DMS 273 (cell line): ENCODE measurements at regions not wholly inside any gene's neighbourhood (a gene's known extent, or its start where the extent isn't known, plus 50 kb on each side); places are given as distances from the start of the nearest gene placed in this dataset.
"Not testable (repeated sequence)": the region's sequence is repeated elsewhere in the genome, so short reads cannot be mapped to it uniquely, and the experiment has no call there.

Experiments used
- DNase-seq: peaks from one replicate; lab custom pipeline; 2025; ENCODE audit not compliant: unreplicated experiment; lab: John Stamatoyannopoulos, UW

GRCh38 chr5:30392897-30393296, 800.6 kb upstream of the CDH6 start:
- no peak for DNase-seq

GRCh38 chr5:30390095-30390494, 803.4 kb upstream of the CDH6 start:
- no peak for DNase-seq

DNA sequence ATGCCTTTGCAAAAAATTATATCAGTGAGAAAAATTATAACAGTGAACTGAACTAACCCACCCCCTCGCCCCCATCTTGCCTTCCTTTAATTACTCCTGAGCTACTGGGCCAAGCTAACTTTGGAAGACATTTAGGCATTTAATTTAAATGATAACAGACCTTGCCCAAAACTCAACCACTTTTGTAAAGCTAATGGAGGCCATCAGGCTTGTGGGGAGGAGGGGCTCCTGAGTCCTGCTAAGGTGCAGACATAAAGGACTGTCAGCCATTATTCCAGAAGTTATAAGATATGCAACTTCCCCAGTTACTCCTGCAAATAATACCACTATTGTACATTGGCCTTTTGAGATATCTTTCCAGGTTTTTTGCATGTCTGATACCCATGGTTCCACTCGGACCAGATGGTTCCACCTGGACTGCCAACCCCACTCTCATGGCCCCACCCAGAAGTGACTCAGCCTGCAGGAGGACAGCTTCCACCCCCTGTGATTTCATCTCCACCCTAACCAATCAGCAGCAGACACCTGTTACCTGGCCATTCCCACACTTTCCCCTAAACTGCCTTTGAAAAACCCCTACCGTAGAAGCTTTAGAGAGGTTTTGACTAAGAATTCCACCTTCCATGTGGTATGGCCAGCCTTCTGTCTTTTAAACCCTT, 805.4 kb upstream of the CDH6 start:
- no peak for DNase-seq

DNA sequence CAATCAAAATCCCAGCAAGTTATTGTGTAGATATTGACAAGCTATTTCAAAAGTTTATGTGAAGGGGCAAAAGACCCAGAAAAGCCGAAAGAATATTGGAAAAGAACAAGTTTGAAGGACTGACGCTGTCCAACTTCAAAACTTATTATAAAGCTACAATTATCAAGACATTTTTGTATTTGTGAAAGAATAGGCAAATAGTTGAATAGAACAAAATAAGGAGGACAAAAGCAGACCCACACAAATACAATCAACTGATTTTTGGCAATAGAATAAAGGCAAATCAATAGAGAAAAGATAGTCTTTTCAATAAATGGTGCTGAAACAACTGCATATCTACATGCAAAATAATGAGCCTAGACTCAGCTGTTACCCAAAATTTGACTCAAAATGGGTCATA, 807.7 kb upstream of the CDH6 start:
- no peak for DNase-seq

DNA sequence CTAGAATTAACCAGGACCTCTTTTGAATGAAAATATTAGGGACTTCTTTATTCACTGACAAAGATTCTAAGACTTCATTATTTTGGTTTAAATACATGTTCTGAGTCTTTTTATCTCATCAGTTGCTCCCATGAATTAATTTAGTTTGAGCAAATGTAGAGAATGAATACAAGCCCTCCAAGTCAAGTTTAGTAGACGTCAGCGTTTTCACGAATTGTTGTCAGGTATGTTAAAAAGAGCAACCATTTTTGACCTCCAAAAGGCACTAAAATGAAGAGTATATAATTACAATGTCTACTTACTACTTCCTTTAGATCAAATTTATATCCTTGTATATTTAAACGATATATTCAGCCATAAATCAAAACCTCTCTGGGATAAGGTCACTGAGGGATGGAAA, 809.3 kb upstream of the CDH6 start:
- no peak for DNase-seq

- DNase-seq, result no peak
Observed at GRCh38 chr5:30380228-30380627, 813.3 kb upstream of the CDH6 start.

DNA sequence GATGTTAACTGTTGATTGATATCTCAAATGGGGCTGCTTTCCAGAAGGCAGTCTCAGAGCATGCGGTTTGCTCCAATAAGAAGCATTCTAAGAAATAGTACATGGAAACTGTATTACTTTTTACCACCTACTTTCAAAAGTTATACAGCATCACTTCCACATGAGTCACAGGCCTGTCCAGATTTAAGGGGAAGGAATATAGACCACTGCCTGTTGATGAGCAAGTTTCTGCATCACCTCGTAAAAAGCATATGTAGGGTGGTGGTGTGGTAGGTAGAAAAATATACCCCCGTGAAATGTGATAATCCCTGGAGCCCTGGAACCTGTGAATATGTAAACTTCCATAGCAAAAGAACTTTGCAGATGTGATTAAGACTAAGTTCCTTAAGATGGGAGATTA, 816.6 kb upstream of the CDH6 start:
- DNase-seq, result no peak

- no peak for DNase-seq
Observed at GRCh38 chr5:30368064-30368463, 825.4 kb upstream of the CDH6 start.

- DNase-seq, result not testable (repeated sequence)
Observed at GRCh38 chr5:30365031-30365430, 828.5 kb upstream of the CDH6 start.

- DNase-seq, result no peak
Observed at GRCh38 chr5:30357371-30357770, 836.1 kb upstream of the CDH6 start.

GRCh38 chr5:30355675-30356074, 837.8 kb upstream of the CDH6 start:
- DNase-seq, result no peak

- no peak for DNase-seq
Observed at GRCh38 chr5:30347858-30348257, 845.6 kb upstream of the CDH6 start.

DNA sequence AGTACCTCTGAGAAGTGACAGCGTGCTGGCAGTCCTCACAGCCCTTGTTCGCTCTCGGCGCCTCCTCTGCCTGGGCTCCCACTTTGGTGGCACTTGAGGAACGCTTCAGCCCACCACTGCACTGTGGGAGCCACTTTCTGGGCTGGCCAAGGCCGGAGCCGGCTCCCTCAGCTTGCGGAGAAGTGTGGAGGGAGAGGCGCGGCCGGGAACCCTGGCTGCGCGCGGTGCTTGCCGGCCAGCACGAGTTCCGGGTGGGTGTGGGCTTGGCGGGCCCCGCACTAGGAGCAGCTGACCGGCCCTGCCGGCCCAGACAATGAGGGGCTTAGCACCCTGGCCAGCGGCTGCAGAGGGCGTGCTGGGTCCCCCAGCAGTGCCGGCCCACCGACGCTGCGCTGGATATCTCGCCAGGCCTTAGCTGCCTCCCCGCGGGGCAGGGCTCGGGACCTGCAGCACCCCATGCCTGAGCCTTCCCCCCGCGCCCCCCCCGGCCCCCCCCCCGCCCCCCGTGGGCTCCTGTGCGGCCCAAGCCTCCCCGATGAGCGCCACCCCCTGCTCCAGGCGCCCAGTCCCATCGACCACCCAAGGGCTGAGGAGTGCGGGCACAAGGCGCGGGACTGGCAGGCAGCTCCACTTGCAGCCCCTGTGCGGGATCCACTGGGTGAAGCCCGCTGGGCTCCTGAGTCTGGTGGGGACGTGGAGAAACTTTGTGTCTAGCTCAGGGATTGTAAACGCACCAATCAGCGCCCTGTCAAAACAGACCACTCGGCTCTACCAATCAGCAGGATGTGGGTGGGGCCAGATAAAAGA, 847.7 kb upstream of the CDH6 start:
- DNase-seq, result not testable (repeated sequence)

GRCh38 chr5:30343707-30344106, 849.8 kb upstream of the CDH6 start:
- no peak for DNase-seq

- DNase-seq, result no peak
Observed at GRCh38 chr5:30341466-30341865, 852.0 kb upstream of the CDH6 start.

- no peak for DNase-seq
Observed at GRCh38 chr5:30337084-30337573, 856.4 kb upstream of the CDH6 start.

GRCh38 chr5:30331534-30331933, 862.0 kb upstream of the CDH6 start:
- DNase-seq, result no peak

GRCh38 chr5:30325795-30326194, 867.7 kb upstream of the CDH6 start:
- DNase-seq, result no peak

DNA sequence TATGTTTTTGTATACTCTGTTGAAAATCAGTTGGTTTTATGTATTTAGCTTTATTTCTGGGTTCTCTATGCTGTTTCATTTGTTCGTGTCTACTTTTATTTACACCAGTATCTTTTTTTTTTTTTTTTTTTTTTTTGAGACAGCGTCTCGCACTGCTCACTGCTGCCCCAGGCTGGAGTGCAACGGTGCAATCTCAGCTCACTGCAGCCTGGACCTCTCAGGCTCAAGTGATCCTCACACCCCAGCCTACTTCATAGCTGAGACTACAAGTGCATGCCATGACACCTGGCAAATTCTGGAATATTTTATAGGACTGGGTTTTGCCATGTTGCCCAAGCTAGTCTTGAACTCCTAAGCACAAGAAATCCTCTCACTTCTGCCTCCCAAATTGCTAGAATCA, 869.4 kb upstream of the CDH6 start:
- no peak for DNase-seq

DNA sequence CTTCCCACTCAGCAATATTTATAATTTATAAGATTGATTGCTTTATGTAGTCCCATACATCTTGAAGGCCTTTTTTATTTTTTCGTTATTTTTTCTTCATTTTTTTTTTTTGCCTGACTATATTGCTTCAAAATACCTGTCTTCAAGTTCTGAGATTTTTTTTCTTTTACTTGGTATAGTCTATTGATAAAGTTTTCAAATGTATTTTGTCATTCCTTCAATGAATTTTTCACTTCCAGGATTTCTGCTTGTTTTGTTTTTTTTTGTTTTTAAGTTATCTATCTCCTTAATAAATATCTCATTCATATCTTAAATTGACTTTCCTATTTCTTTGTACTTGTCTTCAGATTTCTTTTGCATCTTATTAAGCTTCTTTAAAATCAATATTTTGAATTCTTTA, 905.6 kb upstream of the CDH6 start:
- no peak for DNase-seq

- no peak for DNase-seq
Observed at GRCh38 chr5:30279237-30279636, 914.2 kb upstream of the CDH6 start.

GRCh38 chr5:30267026-30267425, 926.5 kb upstream of the CDH6 start:
- DNase-seq, result no peak
